Activated T-cell treated with anti-CD3 and anti-CD28 coated beads, Interleukin-2, amount 50 U/mL, for 1 hour (primary cell): ENCODE measurements at regions not wholly inside any gene's neighbourhood (a gene's known extent, or its start where the extent isn't known, plus 50 kb on each side); places are given as distances from the start of the nearest gene placed in this dataset.
"Not testable (repeated sequence)": the region's sequence is repeated elsewhere in the genome, so short reads cannot be mapped to it uniquely, and the experiment has no call there.

ENCODE experiments used
- DNase-seq: peaks from one replicate; pipeline ENCODE4 v3.0.0-alpha.2; 2020

- not testable (repeated sequence) for DNase-seq
Observed at GRCh38 chr15:20260650-20261049, 280.9 kb downstream of the GOLGA6L6 start.

- DNase-seq, result not testable (repeated sequence)
Observed at GRCh38 chr15:20259559-20260190, 281.9 kb downstream of the GOLGA6L6 start.

- not testable (repeated sequence) for DNase-seq
Observed at GRCh38 chr15:20256394-20256793, 285.2 kb downstream of the GOLGA6L6 start.

GRCh38 chr15:20255641-20256040 is 286.0 kb downstream of the GOLGA6L6 start:
- not testable (repeated sequence) for DNase-seq

- not testable (repeated sequence) for DNase-seq
Observed at GRCh38 chr15:20253047-20253615, 288.5 kb downstream of the GOLGA6L6 start.

GRCh38 chr15:20252040-20252439 is 289.6 kb downstream of the GOLGA6L6 start:
- DNase-seq, result not testable (repeated sequence)

- DNase-seq, result not testable (repeated sequence)
Observed at GRCh38 chr15:20251214-20252005, 290.2 kb downstream of the GOLGA6L6 start.

GRCh38 chr15:20250206-20250605 is 291.4 kb downstream of the GOLGA6L6 start:
- not testable (repeated sequence) for DNase-seq

- DNase-seq, result not testable (repeated sequence)
Observed at GRCh38 chr15:20249677-20249970, 292.0 kb downstream of the GOLGA6L6 start.

GRCh38 chr15:20248434-20248833 is 293.2 kb downstream of the GOLGA6L6 start:
- not testable (repeated sequence) for DNase-seq

GRCh38 chr15:20247137-20247536 is 294.5 kb downstream of the GOLGA6L6 start:
- not testable (repeated sequence) for DNase-seq

GRCh38 chr15:20246624-20247023 is 295.0 kb downstream of the GOLGA6L6 start:
- not testable (repeated sequence) for DNase-seq

GRCh38 chr15:20245856-20246255 is 295.7 kb downstream of the GOLGA6L6 start:
- DNase-seq, result not testable (repeated sequence)

GRCh38 chr15:20244792-20245191 is 296.8 kb downstream of the GOLGA6L6 start:
- DNase-seq, result not testable (repeated sequence)

- not testable (repeated sequence) for DNase-seq
Observed at GRCh38 chr15:20243486-20244240, 297.9 kb downstream of the GOLGA6L6 start.

- DNase-seq, result not testable (repeated sequence)
Observed at GRCh38 chr15:20240366-20240917, 301.2 kb downstream of the GOLGA6L6 start.

- not testable (repeated sequence) for DNase-seq
Observed at GRCh38 chr15:20239186-20239585, 302.4 kb downstream of the GOLGA6L6 start.

- not testable (repeated sequence) for DNase-seq
Observed at GRCh38 chr15:20237256-20238020, 304.2 kb downstream of the GOLGA6L6 start.

- DNase-seq, result not testable (repeated sequence)
Observed at GRCh38 chr15:20235728-20236127, 305.9 kb downstream of the GOLGA6L6 start.

GRCh38 chr15:20234006-20234540 is 307.5 kb downstream of the GOLGA6L6 start:
- not testable (repeated sequence) for DNase-seq

- DNase-seq, result not testable (repeated sequence)
Observed at GRCh38 chr15:20232457-20232856, 309.1 kb downstream of the GOLGA6L6 start.

- not testable (repeated sequence) for DNase-seq
Observed at GRCh38 chr15:20230656-20231055, 310.9 kb downstream of the GOLGA6L6 start.
